WTC11 (cell line): ENCODE measurements at regions not wholly inside any gene's neighbourhood (a gene's known extent, or its start where the extent isn't known, plus 50 kb on each side); places are given as distances from the start of the nearest gene placed in this dataset.

ENCODE experiments used
- ATAC-seq: fragments of 200-7000 bp; cut with Tn5 transposase; 2 replicates; pipeline ENCODE4 v1.10.0; 2021; ENCODE audit warnings: mild to moderate bottlenecking, moderate library complexity
- CTCF ChIA-PET: fragments of 300-600 bp; sonication (Branson Sonifier 250); formaldehyde crosslinking; loops from one replicate; lab custom pipeline; 2021; ENCODE audit warnings: antibody characterized with exemption; lab: Charles Lee
- POLR2A ChIA-PET: fragments of 350-600 bp; sonication (Branson Sonifier 250); formaldehyde crosslinking; loops from one replicate; lab custom pipeline; 2021; ENCODE audit warnings: antibody characterized with exemption; lab: Charles Lee
- DNase-seq: peaks from one replicate; pipeline ENCODE4 v3.0.0; 2021; ENCODE audit warnings: low spot score
- H3K27ac Mint-ChIP-seq: 2 replicates; pipeline ENCODE4 v1.8.0; 2021; ENCODE audit warnings: mixed read lengths
- H3K27me3 Mint-ChIP-seq: 2 replicates; pipeline ENCODE4 v1.8.0; 2021; ENCODE audit warnings: low read depth, mild to moderate bottlenecking, moderate library complexity, mixed read lengths
- H3K36me3 Mint-ChIP-seq: 2 replicates; pipeline ENCODE4 v1.8.0; 2021; ENCODE audit warnings: mixed read lengths
- H3K4me1 Mint-ChIP-seq: 2 replicates; pipeline ENCODE4 v1.8.0; 2022; ENCODE audit warnings: mixed read lengths
- H3K4me3 Mint-ChIP-seq: 2 replicates; pipeline ENCODE4 v1.8.0; 2021; ENCODE audit warnings: mild to moderate bottlenecking, moderate library complexity, mixed read lengths
- H3K9me3 Mint-ChIP-seq: 2 replicates; pipeline ENCODE4 v1.8.0; 2021; ENCODE audit warnings: mixed read lengths
- CREB1 ChIP-seq: sonication (generic); formaldehyde crosslinking; IDR thresholded peaks from 2 replicates; pipeline ENCODE4 v1.8.0; 2023; ENCODE audit warnings: mild to moderate bottlenecking, missing genetic modification reagents
- ESRRA ChIP-seq: sonication (generic); formaldehyde crosslinking; IDR thresholded peaks from 2 replicates; pipeline ENCODE4 v1.8.1; 2022; ENCODE audit warnings: mild to moderate bottlenecking, missing genetic modification reagents, borderline replicate concordance
- GRHL2 ChIP-seq: fragments of 250-450 bp; sonication (Bioruptor Pico); IDR thresholded peaks from 2 replicates; pipeline ENCODE4 v1.8.0; 2022; ENCODE audit warnings: mild to moderate bottlenecking, moderate library complexity; ENCODE audit not compliant: insufficient replicate concordance, severe bottlenecking
- GTF2I ChIP-seq: fragments of 250-450 bp; sonication (Bioruptor Pico); conservative IDR thresholded peaks from 2 replicates; pipeline ENCODE4 v1.4.0; 2021; ENCODE audit warnings: mild to moderate bottlenecking
- MYBL2 ChIP-seq: sonication (generic); formaldehyde crosslinking; IDR thresholded peaks from 2 replicates; pipeline ENCODE4 v1.8.1; 2023; ENCODE audit warnings: mild to moderate bottlenecking, moderate library complexity, missing genetic modification reagents
- NFATC4 ChIP-seq: fragments of 250-450 bp; sonication (Bioruptor Pico); IDR thresholded peaks from 2 replicates; pipeline ENCODE4 v1.9.0; 2021; ENCODE audit warnings: mild to moderate bottlenecking
- OVOL2 ChIP-seq: fragments of 250-450 bp; sonication (Bioruptor Pico); IDR thresholded peaks from 2 replicates; pipeline ENCODE4 v1.9.0; 2021; ENCODE audit warnings: mild to moderate bottlenecking, borderline replicate concordance
- PRRX2 ChIP-seq: fragments of 250-450 bp; sonication (Bioruptor Pico); IDR thresholded peaks from 2 replicates; pipeline ENCODE4 v1.8.0; 2021; ENCODE audit warnings: mild to moderate bottlenecking
- ZNF317 ChIP-seq: sonication (generic); formaldehyde crosslinking; IDR thresholded peaks from 2 replicates; pipeline ENCODE4 v1.8.1; 2023; ENCODE audit warnings: low read depth, mild to moderate bottlenecking, moderate library complexity, missing genetic modification reagents, borderline replicate concordance
- TF ChIP-seq, protein P1 (sequence below): sonication (generic); formaldehyde crosslinking; IDR thresholded peaks from 2 replicates; pipeline ENCODE4 v1.8.0; 2022; ENCODE audit warnings: mild to moderate bottlenecking, missing genetic modification reagents
- TF ChIP-seq, protein P2 (sequence below): sonication (generic); formaldehyde crosslinking; IDR thresholded peaks from 2 replicates; pipeline ENCODE4 v1.8.0; 2022; ENCODE audit warnings: missing genetic modification reagents
- TF ChIP-seq, protein P3 (sequence below): fragments of 250-450 bp; sonication (Bioruptor Pico); IDR thresholded peaks from 2 replicates; pipeline ENCODE4 v1.9.0; 2021; ENCODE audit warnings: mild to moderate bottlenecking
- TF ChIP-seq, protein P4 (sequence below): sonication (generic); formaldehyde crosslinking; IDR thresholded peaks from 2 replicates; pipeline ENCODE4 v1.8.1; 2023; ENCODE audit warnings: mild to moderate bottlenecking, missing genetic modification reagents
- TF ChIP-seq, protein P5 (sequence below): sonication (generic); formaldehyde crosslinking; IDR thresholded peaks from 2 replicates; pipeline ENCODE4 v1.8.0; 2022; ENCODE audit warnings: mild to moderate bottlenecking, missing genetic modification reagents
- TF ChIP-seq, protein P6 (sequence below): sonication (generic); formaldehyde crosslinking; IDR thresholded peaks from 2 replicates; pipeline ENCODE4 v1.8.1; 2022; ENCODE audit warnings: low read depth, missing genetic modification reagents, borderline replicate concordance
- TF ChIP-seq, protein P7 (sequence below): sonication (generic); formaldehyde crosslinking; IDR thresholded peaks from 2 replicates; pipeline ENCODE4 v1.8.0; 2023; ENCODE audit warnings: missing genetic modification reagents, mild to moderate bottlenecking, borderline replicate concordance
- TF ChIP-seq, protein P8 (sequence below): fragments of 200-600 bp; IDR thresholded peaks from 2 replicates; pipeline ENCODE4 v1.8.0; 2022; ENCODE audit warnings: antibody characterized with exemption

DNA sequence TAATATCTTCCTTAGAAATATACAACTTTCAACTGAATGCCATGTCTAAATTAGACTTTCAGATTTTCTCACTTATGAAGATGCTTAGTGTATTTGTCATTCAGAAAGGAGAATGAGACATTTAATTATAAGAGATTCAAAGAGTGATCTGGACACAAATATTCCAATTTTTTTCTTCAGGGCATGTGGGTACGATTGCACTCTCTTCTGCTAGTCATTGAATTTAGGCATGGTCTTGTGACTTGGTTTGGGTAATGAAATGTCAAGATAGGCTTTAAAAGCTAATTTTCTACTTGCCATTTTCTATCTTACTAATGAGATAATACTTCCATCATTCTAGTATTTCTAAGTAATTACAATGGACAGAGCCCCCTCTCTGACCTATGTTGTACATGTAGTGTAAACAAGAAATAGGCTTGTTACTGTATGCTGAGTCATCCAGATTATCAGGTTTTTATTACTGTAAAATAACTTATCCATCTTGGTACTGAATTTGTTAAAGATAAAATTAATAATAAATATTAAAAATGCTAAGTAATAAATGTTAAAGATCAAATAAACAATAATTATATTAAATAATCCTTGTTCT is 770.8 kb upstream of the BCHE start:
- ChIA-PET CTCF (no interaction called here), POLR2A (no interaction called here)
- DNase-seq = no peak
- no peak overlapping the region for H3K4me3 Mint-ChIP-seq
- H3K36me3 Mint-ChIP-seq = no peaks in the 10 kb centered on the region
- TF ChIP-seq NFATC4 (CRISPR knock-in tag) (no peak), MYBL2 (CRISPR knock-in tag) (no peak)
- TF ChIP-seq, all 79 proteins: peak for 0
- no peaks in the 10 kb centered on the region; the same call in 1 of the 2 replicates for H3K9me3 Mint-ChIP-seq
- H3K27ac Mint-ChIP-seq = no peak overlapping the region
- ATAC-seq = no peak
- peaks cover 15% of the 10 kb centered on the region for H3K4me1 Mint-ChIP-seq
- no peaks in the 10 kb centered on the region for H3K27me3 Mint-ChIP-seq

DNA sequence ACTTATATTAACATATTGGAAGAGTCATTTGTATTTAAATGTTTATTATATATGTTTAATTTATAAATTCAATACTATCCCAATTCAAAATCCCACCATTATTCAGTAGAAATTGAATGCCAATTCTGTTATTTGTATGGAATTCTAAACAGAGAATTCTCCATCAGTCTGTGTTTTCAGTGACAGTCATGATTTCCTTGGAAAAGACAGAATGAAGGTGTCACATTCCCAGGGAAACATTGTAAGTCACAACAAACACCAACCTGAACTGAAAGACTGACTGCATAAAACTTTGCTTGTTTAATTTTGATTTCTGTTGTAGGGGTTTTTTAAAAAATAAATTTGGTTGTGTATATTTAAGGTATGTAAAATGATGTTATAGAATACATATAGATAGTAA is 769.8 kb upstream of the BCHE start:
- H3K27ac Mint-ChIP-seq = no peak overlapping the region
- H3K36me3 Mint-ChIP-seq = no peaks in the 10 kb centered on the region
- H3K4me1 Mint-ChIP-seq = peaks cover 15% of the 10 kb centered on the region
- POLR2A ChIA-PET = no interaction called here
- TF ChIP-seq, protein P1, sequence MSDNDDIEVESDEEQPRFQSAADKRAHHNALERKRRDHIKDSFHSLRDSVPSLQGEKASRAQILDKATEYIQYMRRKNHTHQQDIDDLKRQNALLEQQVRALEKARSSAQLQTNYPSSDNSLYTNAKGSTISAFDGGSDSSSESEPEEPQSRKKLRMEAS = no peak
- TF ChIP-seq CREB1 (CRISPR knock-in tag) (no peak), GRHL2 (CRISPR knock-in tag) (no peak)
- TF ChIP-seq, protein P2, sequence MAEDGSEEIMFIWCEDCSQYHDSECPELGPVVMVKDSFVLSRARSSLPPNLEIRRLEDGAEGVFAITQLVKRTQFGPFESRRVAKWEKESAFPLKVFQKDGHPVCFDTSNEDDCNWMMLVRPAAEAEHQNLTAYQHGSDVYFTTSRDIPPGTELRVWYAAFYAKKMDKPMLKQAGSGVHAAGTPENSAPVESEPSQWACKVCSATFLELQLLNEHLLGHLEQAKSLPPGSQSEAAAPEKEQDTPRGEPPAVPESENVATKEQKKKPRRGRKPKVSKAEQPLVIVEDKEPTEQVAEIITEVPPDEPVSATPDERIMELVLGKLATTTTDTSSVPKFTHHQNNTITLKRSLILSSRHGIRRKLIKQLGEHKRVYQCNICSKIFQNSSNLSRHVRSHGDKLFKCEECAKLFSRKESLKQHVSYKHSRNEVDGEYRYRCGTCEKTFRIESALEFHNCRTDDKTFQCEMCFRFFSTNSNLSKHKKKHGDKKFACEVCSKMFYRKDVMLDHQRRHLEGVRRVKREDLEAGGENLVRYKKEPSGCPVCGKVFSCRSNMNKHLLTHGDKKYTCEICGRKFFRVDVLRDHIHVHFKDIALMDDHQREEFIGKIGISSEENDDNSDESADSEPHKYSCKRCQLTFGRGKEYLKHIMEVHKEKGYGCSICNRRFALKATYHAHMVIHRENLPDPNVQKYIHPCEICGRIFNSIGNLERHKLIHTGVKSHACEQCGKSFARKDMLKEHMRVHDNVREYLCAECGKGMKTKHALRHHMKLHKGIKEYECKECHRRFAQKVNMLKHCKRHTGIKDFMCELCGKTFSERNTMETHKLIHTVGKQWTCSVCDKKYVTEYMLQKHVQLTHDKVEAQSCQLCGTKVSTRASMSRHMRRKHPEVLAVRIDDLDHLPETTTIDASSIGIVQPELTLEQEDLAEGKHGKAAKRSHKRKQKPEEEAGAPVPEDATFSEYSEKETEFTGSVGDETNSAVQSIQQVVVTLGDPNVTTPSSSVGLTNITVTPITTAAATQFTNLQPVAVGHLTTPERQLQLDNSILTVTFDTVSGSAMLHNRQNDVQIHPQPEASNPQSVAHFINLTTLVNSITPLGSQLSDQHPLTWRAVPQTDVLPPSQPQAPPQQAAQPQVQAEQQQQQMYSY (CRISPR knock-in tag) = no peak
- TF ChIP-seq, protein P3, sequence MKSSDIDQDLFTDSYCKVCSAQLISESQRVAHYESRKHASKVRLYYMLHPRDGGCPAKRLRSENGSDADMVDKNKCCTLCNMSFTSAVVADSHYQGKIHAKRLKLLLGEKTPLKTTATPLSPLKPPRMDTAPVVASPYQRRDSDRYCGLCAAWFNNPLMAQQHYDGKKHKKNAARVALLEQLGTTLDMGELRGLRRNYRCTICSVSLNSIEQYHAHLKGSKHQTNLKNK (CRISPR knock-in tag) = no peak
- TF ChIP-seq, protein P4, sequence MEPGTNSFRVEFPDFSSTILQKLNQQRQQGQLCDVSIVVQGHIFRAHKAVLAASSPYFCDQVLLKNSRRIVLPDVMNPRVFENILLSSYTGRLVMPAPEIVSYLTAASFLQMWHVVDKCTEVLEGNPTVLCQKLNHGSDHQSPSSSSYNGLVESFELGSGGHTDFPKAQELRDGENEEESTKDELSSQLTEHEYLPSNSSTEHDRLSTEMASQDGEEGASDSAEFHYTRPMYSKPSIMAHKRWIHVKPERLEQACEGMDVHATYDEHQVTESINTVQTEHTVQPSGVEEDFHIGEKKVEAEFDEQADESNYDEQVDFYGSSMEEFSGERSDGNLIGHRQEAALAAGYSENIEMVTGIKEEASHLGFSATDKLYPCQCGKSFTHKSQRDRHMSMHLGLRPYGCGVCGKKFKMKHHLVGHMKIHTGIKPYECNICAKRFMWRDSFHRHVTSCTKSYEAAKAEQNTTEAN (CRISPR knock-in tag) = no peak
- TF ChIP-seq, all 79 proteins: peak for 0
- ATAC-seq (no peak), DNase-seq (no peak)
- H3K4me3 Mint-ChIP-seq = no peak overlapping the region
- CTCF ChIA-PET = no interaction called here
- no peaks in the 10 kb centered on the region for H3K9me3 Mint-ChIP-seq
- no peaks in the 10 kb centered on the region for H3K27me3 Mint-ChIP-seq

DNA sequence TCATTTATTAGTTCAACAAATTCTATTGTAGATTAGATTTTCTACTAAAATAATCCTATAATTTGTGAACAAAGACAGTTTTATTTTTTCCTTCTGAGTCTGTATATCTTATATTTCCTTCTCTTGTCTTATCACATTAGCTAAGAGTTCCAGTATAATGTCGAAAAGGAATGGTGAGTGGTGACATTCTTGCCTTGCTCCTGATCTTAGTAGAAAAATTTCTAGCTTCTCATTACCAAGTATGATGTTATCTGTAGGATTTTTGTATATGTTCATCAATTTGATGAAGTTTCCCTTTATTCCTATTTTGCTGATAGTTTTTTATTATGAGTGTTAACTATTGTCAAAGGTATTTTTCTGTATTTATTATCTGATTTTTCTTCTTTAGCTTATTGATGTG is 756.6 kb upstream of the BCHE start:
- Mint-ChIP-seq H3K4me3 (no peak overlapping the region), H3K9me3 (peaks cover 15% of the 10 kb centered on the region), H3K36me3 (no peaks in the 10 kb centered on the region), H3K27ac (no peak overlapping the region), H3K4me1 (no peaks in the 10 kb centered on the region), H3K27me3 (no peaks in the 10 kb centered on the region)
- no peak for DNase-seq
- ChIA-PET CTCF (no interaction called here), POLR2A (no interaction called here)
- ATAC-seq = no peak
- TF ChIP-seq, protein P5, sequence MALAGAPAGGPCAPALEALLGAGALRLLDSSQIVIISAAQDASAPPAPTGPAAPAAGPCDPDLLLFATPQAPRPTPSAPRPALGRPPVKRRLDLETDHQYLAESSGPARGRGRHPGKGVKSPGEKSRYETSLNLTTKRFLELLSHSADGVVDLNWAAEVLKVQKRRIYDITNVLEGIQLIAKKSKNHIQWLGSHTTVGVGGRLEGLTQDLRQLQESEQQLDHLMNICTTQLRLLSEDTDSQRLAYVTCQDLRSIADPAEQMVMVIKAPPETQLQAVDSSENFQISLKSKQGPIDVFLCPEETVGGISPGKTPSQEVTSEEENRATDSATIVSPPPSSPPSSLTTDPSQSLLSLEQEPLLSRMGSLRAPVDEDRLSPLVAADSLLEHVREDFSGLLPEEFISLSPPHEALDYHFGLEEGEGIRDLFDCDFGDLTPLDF = no peak
- TF ChIP-seq GTF2I (CRISPR knock-in tag) = no peak
- TF ChIP-seq, protein P6, sequence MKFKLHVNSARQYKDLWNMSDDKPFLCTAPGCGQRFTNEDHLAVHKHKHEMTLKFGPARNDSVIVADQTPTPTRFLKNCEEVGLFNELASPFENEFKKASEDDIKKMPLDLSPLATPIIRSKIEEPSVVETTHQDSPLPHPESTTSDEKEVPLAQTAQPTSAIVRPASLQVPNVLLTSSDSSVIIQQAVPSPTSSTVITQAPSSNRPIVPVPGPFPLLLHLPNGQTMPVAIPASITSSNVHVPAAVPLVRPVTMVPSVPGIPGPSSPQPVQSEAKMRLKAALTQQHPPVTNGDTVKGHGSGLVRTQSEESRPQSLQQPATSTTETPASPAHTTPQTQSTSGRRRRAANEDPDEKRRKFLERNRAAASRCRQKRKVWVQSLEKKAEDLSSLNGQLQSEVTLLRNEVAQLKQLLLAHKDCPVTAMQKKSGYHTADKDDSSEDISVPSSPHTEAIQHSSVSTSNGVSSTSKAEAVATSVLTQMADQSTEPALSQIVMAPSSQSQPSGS = no peak
- TF ChIP-seq PRRX2 (CRISPR knock-in tag) = no peak
- TF ChIP-seq, protein P7, sequence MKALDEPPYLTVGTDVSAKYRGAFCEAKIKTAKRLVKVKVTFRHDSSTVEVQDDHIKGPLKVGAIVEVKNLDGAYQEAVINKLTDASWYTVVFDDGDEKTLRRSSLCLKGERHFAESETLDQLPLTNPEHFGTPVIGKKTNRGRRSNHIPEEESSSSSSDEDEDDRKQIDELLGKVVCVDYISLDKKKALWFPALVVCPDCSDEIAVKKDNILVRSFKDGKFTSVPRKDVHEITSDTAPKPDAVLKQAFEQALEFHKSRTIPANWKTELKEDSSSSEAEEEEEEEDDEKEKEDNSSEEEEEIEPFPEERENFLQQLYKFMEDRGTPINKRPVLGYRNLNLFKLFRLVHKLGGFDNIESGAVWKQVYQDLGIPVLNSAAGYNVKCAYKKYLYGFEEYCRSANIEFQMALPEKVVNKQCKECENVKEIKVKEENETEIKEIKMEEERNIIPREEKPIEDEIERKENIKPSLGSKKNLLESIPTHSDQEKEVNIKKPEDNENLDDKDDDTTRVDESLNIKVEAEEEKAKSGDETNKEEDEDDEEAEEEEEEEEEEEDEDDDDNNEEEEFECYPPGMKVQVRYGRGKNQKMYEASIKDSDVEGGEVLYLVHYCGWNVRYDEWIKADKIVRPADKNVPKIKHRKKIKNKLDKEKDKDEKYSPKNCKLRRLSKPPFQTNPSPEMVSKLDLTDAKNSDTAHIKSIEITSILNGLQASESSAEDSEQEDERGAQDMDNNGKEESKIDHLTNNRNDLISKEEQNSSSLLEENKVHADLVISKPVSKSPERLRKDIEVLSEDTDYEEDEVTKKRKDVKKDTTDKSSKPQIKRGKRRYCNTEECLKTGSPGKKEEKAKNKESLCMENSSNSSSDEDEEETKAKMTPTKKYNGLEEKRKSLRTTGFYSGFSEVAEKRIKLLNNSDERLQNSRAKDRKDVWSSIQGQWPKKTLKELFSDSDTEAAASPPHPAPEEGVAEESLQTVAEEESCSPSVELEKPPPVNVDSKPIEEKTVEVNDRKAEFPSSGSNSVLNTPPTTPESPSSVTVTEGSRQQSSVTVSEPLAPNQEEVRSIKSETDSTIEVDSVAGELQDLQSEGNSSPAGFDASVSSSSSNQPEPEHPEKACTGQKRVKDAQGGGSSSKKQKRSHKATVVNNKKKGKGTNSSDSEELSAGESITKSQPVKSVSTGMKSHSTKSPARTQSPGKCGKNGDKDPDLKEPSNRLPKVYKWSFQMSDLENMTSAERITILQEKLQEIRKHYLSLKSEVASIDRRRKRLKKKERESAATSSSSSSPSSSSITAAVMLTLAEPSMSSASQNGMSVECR = no peak
- no peak for TF ChIP-seq OVOL2 (CRISPR knock-in tag)
- TF ChIP-seq ESRRA (CRISPR knock-in tag) = no peak
- no peak for TF ChIP-seq ZNF317 (CRISPR knock-in tag)
- TF ChIP-seq, protein P8, sequence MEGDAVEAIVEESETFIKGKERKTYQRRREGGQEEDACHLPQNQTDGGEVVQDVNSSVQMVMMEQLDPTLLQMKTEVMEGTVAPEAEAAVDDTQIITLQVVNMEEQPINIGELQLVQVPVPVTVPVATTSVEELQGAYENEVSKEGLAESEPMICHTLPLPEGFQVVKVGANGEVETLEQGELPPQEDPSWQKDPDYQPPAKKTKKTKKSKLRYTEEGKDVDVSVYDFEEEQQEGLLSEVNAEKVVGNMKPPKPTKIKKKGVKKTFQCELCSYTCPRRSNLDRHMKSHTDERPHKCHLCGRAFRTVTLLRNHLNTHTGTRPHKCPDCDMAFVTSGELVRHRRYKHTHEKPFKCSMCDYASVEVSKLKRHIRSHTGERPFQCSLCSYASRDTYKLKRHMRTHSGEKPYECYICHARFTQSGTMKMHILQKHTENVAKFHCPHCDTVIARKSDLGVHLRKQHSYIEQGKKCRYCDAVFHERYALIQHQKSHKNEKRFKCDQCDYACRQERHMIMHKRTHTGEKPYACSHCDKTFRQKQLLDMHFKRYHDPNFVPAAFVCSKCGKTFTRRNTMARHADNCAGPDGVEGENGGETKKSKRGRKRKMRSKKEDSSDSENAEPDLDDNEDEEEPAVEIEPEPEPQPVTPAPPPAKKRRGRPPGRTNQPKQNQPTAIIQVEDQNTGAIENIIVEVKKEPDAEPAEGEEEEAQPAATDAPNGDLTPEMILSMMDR = no peak
